HL-60 (cell line): ENCODE measurements at regions not wholly inside any gene's neighbourhood (a gene's known extent, or its start where the extent isn't known, plus 50 kb on each side); places are given as distances from the start of the nearest gene placed in this dataset.

Source experiments
- DNase-seq, 2 experiments: peaks; one replicate each; pipeline ENCODE4 v3.0.0-alpha.2; 2010 to 2020; ENCODE audit warnings: low read depth in 1 of 2, low spot score in 1 of 2
- H3K27ac ChIP-seq: fragments of 250-450 bp; sonication (Bioruptor Pico); replicated peaks from 2 replicates; pipeline ENCODE4 v1.5.1; 2020; ENCODE audit warnings: mild to moderate bottlenecking, moderate library complexity
- H3K27me3 ChIP-seq: fragments of 250-450 bp; sonication (Bioruptor Pico); 2 replicates; pipeline ENCODE4 v1.5.1; 2021; ENCODE audit warnings: mild to moderate bottlenecking, moderate library complexity; ENCODE audit not compliant: insufficient read depth, poor library complexity, severe bottlenecking
- H3K4me3 ChIP-seq: replicated peaks from 2 replicates; pipeline ENCODE4 v1.5.1; 2011; ENCODE audit warnings: mild to moderate bottlenecking, control low read depth, low read length; ENCODE audit not compliant: insufficient read depth
- GABPA ChIP-seq: IDR thresholded peaks from 2 replicates; pipeline ENCODE4 v1.6.1; 2012; ENCODE audit warnings: low read depth
- POLR2AphosphoS5 ChIP-seq: IDR thresholded peaks from 2 replicates; pipeline ENCODE4 v1.6.1; 2012; ENCODE audit warnings: low read depth
- SPI1 ChIP-seq: IDR thresholded peaks from 2 replicates; pipeline ENCODE4 v1.6.1; 2012; ENCODE audit warnings: low read depth, mild to moderate bottlenecking, borderline replicate concordance
- TF ChIP-seq, protein P1 (sequence below): IDR thresholded peaks from one replicate; pipeline ENCODE4 v1.5.1; 2011; ENCODE audit warnings: low read length, control low read depth, inconsistent platforms; ENCODE audit not compliant: insufficient read depth
- TF ChIP-seq, protein P2 (sequence below): IDR thresholded peaks from 2 replicates; pipeline ENCODE4 v1.6.1; 2012; ENCODE audit warnings: low read depth; ENCODE audit not compliant: insufficient replicate concordance

DNA sequence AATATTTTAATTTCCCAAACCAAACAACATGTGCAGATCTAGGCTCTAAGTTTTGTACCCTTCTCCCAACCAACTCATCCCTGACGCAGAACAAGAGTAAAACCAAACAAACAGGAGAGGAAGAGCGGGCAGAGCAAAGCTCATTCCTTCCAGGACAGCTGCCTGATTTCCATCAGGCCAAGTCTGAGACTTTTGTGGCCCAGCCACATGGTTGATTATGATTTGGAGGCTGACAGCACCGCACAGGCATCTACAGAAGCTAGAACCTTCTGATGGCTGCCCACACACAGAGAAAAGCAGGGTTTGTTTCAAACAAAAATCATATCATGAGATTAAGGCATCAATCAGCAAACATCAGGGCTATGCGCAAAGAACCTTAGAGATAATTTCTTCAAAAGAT lies 262.6 kb downstream of the TNS1 start:
- Histone ChIP-seq H3K27ac (no peak overlapping the region), H3K4me3 (no peak overlapping the region), H3K27me3 (peaks cover 7% of the 10 kb centered on the region)
- TF ChIP-seq POLR2AphosphoS5: no peak
- no peak for TF ChIP-seq GABPA
- no peak for TF ChIP-seq SPI1
- TF ChIP-seq, protein P1, sequence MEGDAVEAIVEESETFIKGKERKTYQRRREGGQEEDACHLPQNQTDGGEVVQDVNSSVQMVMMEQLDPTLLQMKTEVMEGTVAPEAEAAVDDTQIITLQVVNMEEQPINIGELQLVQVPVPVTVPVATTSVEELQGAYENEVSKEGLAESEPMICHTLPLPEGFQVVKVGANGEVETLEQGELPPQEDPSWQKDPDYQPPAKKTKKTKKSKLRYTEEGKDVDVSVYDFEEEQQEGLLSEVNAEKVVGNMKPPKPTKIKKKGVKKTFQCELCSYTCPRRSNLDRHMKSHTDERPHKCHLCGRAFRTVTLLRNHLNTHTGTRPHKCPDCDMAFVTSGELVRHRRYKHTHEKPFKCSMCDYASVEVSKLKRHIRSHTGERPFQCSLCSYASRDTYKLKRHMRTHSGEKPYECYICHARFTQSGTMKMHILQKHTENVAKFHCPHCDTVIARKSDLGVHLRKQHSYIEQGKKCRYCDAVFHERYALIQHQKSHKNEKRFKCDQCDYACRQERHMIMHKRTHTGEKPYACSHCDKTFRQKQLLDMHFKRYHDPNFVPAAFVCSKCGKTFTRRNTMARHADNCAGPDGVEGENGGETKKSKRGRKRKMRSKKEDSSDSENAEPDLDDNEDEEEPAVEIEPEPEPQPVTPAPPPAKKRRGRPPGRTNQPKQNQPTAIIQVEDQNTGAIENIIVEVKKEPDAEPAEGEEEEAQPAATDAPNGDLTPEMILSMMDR: no peak
- TF ChIP-seq, protein P2, sequence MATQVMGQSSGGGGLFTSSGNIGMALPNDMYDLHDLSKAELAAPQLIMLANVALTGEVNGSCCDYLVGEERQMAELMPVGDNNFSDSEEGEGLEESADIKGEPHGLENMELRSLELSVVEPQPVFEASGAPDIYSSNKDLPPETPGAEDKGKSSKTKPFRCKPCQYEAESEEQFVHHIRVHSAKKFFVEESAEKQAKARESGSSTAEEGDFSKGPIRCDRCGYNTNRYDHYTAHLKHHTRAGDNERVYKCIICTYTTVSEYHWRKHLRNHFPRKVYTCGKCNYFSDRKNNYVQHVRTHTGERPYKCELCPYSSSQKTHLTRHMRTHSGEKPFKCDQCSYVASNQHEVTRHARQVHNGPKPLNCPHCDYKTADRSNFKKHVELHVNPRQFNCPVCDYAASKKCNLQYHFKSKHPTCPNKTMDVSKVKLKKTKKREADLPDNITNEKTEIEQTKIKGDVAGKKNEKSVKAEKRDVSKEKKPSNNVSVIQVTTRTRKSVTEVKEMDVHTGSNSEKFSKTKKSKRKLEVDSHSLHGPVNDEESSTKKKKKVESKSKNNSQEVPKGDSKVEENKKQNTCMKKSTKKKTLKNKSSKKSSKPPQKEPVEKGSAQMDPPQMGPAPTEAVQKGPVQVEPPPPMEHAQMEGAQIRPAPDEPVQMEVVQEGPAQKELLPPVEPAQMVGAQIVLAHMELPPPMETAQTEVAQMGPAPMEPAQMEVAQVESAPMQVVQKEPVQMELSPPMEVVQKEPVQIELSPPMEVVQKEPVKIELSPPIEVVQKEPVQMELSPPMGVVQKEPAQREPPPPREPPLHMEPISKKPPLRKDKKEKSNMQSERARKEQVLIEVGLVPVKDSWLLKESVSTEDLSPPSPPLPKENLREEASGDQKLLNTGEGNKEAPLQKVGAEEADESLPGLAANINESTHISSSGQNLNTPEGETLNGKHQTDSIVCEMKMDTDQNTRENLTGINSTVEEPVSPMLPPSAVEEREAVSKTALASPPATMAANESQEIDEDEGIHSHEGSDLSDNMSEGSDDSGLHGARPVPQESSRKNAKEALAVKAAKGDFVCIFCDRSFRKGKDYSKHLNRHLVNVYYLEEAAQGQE: no peak
- no peak for DNase-seq

DNA sequence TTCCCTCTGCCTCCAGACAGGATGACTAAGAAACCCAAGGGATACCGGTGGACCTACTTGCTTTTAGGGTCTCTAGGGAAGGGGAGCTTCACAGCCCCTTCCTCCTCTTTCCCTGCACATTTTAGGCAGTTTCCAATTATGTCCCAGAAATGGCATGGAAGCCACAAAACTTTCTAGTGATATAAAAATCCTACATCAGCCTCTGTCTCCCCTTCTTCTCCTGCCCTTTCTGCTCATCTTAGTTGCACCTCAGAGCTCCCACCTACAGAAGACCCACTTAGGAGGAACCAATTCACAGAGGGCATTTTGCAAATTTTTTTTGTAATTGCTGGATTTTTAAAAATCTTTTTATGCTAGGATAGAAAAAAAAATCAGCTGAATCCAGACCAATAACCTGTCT lies 263.1 kb downstream of the TNS1 start:
- Histone ChIP-seq H3K4me3 (no peak overlapping the region), H3K27ac (no peak overlapping the region), H3K27me3 (peaks cover 7% of the 10 kb centered on the region)
- TF ChIP-seq, protein P1: no peak
- TF ChIP-seq SPI1: no peak
- TF ChIP-seq, protein P2: no peak
- TF ChIP-seq POLR2AphosphoS5: no peak
- no peak for TF ChIP-seq GABPA
- no peak for DNase-seq

DNA sequence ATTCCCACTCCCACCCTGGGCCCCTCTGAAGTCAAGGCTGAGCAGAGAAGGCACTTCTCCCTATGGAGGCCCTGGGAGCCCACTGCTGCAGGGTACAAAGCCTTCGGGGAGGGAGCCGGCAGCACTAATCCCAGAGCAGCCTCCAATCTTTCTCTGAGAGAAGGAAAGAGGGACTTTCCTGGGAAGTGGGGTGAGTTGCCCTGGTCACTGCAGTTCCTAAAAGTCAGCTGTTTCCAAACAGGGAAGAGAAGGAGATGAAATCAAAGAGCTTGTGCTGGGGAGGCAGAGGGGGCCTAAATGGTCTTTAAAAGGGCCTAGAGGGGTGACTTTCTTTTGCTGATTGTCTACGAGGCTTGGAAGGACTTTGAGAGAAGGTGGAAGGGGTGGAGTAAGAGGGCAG lies 264.7 kb downstream of the TNS1 start:
- Histone ChIP-seq H3K27ac (no peak overlapping the region), H3K4me3 (no peak overlapping the region), H3K27me3 (peaks cover 10% of the 10 kb centered on the region)
- no peak for DNase-seq
- TF ChIP-seq SPI1 (no peak), GABPA (no peak), POLR2AphosphoS5 (no peak)
- TF ChIP-seq, protein P1: no peak
- TF ChIP-seq, protein P2: no peak
